GM12878 (cell line): ENCODE measurements at regions not wholly inside any gene's neighbourhood (a gene's known extent, or its start where the extent isn't known, plus 50 kb on each side); places are given as distances from the start of the nearest gene placed in this dataset.

Experiments used
- ATAC-seq: fragments of 200-7000 bp; cut with Tn5 transposase; 3 replicates; pipeline ENCODE4 v1.9.1; 2020; ENCODE audit warnings: mild to moderate bottlenecking, moderate library complexity
- BruUV-seq: library from RNA; stranded (reverse); fragments of 400-500 nt; replicated peaks from 2 replicates; lab custom pipeline; 2021; lab: Mats Ljungman, UMichigan
- CTCF ChIA-PET: fragments of 300-600 bp; sonication (Branson Sonifier 250); formaldehyde crosslinking; extraction: SDS; loops from one replicate; lab custom pipeline; 2021; ENCODE audit warnings: inconsistent platforms; lab: Yijun Ruan, JAX
- POLR2A ChIA-PET: fragments of 350-600 bp; formaldehyde crosslinking; extraction: SDS; loops from one replicate; lab custom pipeline; 2021; ENCODE audit warnings: inconsistent platforms; lab: Charles Lee
- RAD21 ChIA-PET: fragments of 300-600 bp; sonication (Branson Sonifier 250); formaldehyde crosslinking; loops from one replicate; lab custom pipeline; 2023; ENCODE audit warnings: antibody characterized with exemption; ENCODE audit not compliant: unreplicated experiment; lab: Charles Lee
- SMC1A ChIA-PET: fragments of 300-600 bp; sonication (Branson Sonifier 250); formaldehyde crosslinking; loops from one replicate; lab custom pipeline; 2023; ENCODE audit not compliant: unreplicated experiment, uncharacterized antibody; lab: Charles Lee
- DNase-seq: peaks from one replicate; pipeline ENCODE4 v3.0.0-alpha.2; 2011; ENCODE audit warnings: low read depth, low spot score
- FAIRE-seq: peaks from 3 replicates; lab custom pipeline; 2011; peaks lifted over from hg19 to GRCh38; lab: Jason Lieb, UNC
- H2AFZ ChIP-seq: 2 replicates; pipeline ENCODE4 v1.6.0; 2011; ENCODE audit warnings: low read depth, low read length, control low read depth; ENCODE audit not compliant: control insufficient read depth
- H3K27ac ChIP-seq: 2 replicates; pipeline ENCODE4 v1.5.1; 2011; ENCODE audit warnings: control low read depth; ENCODE audit not compliant: control insufficient read depth, insufficient read depth
- H3K27me3 ChIP-seq, 2 experiments: replicated peaks in 1 of 2; 2 replicates each; pipeline versions ENCODE4 v1.6.0 to v1.6.1; 2011; ENCODE audit warnings: low read length in 1 of 2; ENCODE audit not compliant: control insufficient read depth in 2 of 2, insufficient read depth in 2 of 2
- H3K36me3 ChIP-seq, 2 experiments: 2 replicates each; pipeline ENCODE4 v1.5.1; 2011; ENCODE audit warnings: low read length in 1 of 2; ENCODE audit not compliant: control insufficient read depth in 2 of 2, insufficient read depth in 2 of 2
- H3K4me1 ChIP-seq: 2 replicates; pipeline ENCODE4 v1.6.1; 2011; ENCODE audit warnings: mild to moderate bottlenecking, low read length, moderate library complexity, mixed read lengths; ENCODE audit not compliant: control insufficient read depth, insufficient read depth
- H3K4me2 ChIP-seq: 2 replicates; pipeline ENCODE4 v1.6.0; 2011; ENCODE audit warnings: control low read depth; ENCODE audit not compliant: control insufficient read depth, insufficient read depth
- H3K4me3 ChIP-seq: fragments of 200-600 bp; sonication (generic); 2 replicates; pipeline ENCODE4 v1.5.1; 2016
- H3K79me2 ChIP-seq: 2 replicates; pipeline ENCODE4 v1.6.0; 2011; ENCODE audit warnings: low read length; ENCODE audit not compliant: control insufficient read depth, insufficient read depth
- H3K9ac ChIP-seq: 2 replicates; pipeline ENCODE4 v1.8.0; 2011; ENCODE audit warnings: low read length, control low read depth, mixed read lengths; ENCODE audit not compliant: control insufficient read depth, insufficient read depth
- H3K9me3 ChIP-seq: replicated peaks from 3 replicates; pipeline ENCODE4 v1.5.1; 2011; ENCODE audit warnings: mild to moderate bottlenecking, low read length; ENCODE audit not compliant: control insufficient read depth, insufficient read depth
- H4K20me1 ChIP-seq: 2 replicates; pipeline ENCODE4 v1.6.0; 2011; ENCODE audit not compliant: control insufficient read depth, insufficient read depth
- IKZF1 ChIP-seq: fragments of 450-650 bp; conservative IDR thresholded peaks from 2 replicates; pipeline ENCODE4 v1.6.1; 2017; ENCODE audit warnings: antibody characterized with exemption, mild to moderate bottlenecking
- IRF4 ChIP-seq: IDR thresholded peaks from 2 replicates; pipeline ENCODE4 v1.6.1; 2011; ENCODE audit warnings: low read depth, low read length
- NR2C2 ChIP-seq: IDR thresholded peaks from 2 replicates; pipeline ENCODE4 v1.6.1; 2011; ENCODE audit warnings: borderline replicate concordance, low read depth; ENCODE audit not compliant: control insufficient read depth, insufficient read length
- RELA ChIP-seq: fragments of 450-650 bp; IDR thresholded peaks from 2 replicates; pipeline ENCODE4 v1.8.0; 2014; ENCODE audit warnings: borderline replicate concordance; ENCODE audit not compliant: partially characterized antibody
- RUNX3 ChIP-seq: IDR thresholded peaks from 2 replicates; pipeline ENCODE4 v1.6.1; 2012; ENCODE audit warnings: low read length, inconsistent platforms
- ZBED1 ChIP-seq: IDR thresholded peaks from 2 replicates; pipeline ENCODE4 v1.6.1; 2016; ENCODE audit warnings: borderline replicate concordance
- WGBS: methylation state at CpG from one replicate; pipeline ENCODE4 v1.1.6; 2016; ENCODE audit warnings: low lambda C conversion rate; ENCODE audit not compliant: insufficient replicate concordance, insufficient coverage; ENCODE audit errors: missing lambda C conversion rate; 5-methylcytosine and 5-hydroxymethylcytosine counted together
- in situ Hi-C: fragments of 300-500 bp; cut with MboI; formaldehyde crosslinking; loops from 9 replicates; pipeline ENCODE4 v1.14.3; 2018; ENCODE audit warnings: mixed read lengths
- intact Hi-C: fragments of 100-400 bp; cut with micrococcal nuclease; formaldehyde crosslinking; loops from one replicate; pipeline ENCODE4 v1.14.2; 2022; ENCODE audit not compliant: unreplicated experiment
- TF ChIP-seq, protein P1 (sequence below): IDR thresholded peaks from 2 replicates; pipeline ENCODE4 v1.6.1; 2012; ENCODE audit warnings: mild to moderate bottlenecking, low read depth, low read length

- TF ChIP-seq IKZF1 (no peak), RUNX3 (no peak), IRF4 (no peak), NR2C2 (no peak), RELA (no peak)
Observed at GRCh38 chr3:182276512-182276911, 516.8 kb upstream of the ATP11B start (continued).

GRCh38 chr3:182284793-182285192 is 508.5 kb upstream of the ATP11B start:
- BruUV-seq: no TSS peak
- ChIA-PET RAD21 (no interaction called here), SMC1A (interaction anchor here (0.7 kb wide), 1 partner anchor 92 kb away, joined by 4 read pairs; no protein-coding TSS in a partner anchor), POLR2A (no interaction called here), CTCF (interaction anchor here (0.7 kb wide), 1 partner anchor 21 kb away, joined by 3 read pairs; no protein-coding TSS in a partner anchor)
- DNase-seq (no peak), FAIRE-seq (no peak), ATAC-seq (no peak)
- no peaks in the 10 kb centered on the region for H4K20me1 ChIP-seq
- no peak overlapping the region for H3K27ac ChIP-seq
- H3K4me2 ChIP-seq: no peak overlapping the region
- no peak for TF ChIP-seq ZBED1
- TF ChIP-seq, protein P1, sequence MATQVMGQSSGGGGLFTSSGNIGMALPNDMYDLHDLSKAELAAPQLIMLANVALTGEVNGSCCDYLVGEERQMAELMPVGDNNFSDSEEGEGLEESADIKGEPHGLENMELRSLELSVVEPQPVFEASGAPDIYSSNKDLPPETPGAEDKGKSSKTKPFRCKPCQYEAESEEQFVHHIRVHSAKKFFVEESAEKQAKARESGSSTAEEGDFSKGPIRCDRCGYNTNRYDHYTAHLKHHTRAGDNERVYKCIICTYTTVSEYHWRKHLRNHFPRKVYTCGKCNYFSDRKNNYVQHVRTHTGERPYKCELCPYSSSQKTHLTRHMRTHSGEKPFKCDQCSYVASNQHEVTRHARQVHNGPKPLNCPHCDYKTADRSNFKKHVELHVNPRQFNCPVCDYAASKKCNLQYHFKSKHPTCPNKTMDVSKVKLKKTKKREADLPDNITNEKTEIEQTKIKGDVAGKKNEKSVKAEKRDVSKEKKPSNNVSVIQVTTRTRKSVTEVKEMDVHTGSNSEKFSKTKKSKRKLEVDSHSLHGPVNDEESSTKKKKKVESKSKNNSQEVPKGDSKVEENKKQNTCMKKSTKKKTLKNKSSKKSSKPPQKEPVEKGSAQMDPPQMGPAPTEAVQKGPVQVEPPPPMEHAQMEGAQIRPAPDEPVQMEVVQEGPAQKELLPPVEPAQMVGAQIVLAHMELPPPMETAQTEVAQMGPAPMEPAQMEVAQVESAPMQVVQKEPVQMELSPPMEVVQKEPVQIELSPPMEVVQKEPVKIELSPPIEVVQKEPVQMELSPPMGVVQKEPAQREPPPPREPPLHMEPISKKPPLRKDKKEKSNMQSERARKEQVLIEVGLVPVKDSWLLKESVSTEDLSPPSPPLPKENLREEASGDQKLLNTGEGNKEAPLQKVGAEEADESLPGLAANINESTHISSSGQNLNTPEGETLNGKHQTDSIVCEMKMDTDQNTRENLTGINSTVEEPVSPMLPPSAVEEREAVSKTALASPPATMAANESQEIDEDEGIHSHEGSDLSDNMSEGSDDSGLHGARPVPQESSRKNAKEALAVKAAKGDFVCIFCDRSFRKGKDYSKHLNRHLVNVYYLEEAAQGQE: no peak
- 26% methylated on average over 5 of the region's 5 CpGs for WGBS
- no peak overlapping the region for H3K9ac ChIP-seq
- no peaks in the 10 kb centered on the region for H3K4me1 ChIP-seq
- no peaks in the 10 kb centered on the region for H3K9me3 ChIP-seq
- H3K27me3 ChIP-seq: no peaks in the 10 kb centered on the region; a peak in 1 of 4 replicates
- H2AFZ ChIP-seq: no peak overlapping the region
- in situ Hi-C loops (no loop called here), intact Hi-C loops (no loop called here)
- no peaks in the 10 kb centered on the region for H3K79me2 ChIP-seq
- no peaks in the 10 kb centered on the region for H3K36me3 ChIP-seq
- no peak overlapping the region for H3K4me3 ChIP-seq
